ENCODE measurements at regions not wholly inside any gene's neighbourhood (a gene's known extent, or its start where the extent isn't known, plus 50 kb on each side); places are given as distances from the start of the nearest gene placed in this dataset.

- no peak for TF ChIP-seq POGZ (CRISPR knock-in tag; IDR thresholded peaks at IDR 0.05)
- no peak for TF ChIP-seq ETV6 (CRISPR knock-in tag; conservative IDR thresholded peaks at IDR 0.05)
- no peak for TF ChIP-seq RBM22 (optimal IDR thresholded peaks at IDR 0.05; ENCODE audit: low read length)
Observed at GRCh38 chr20:54320148-54320607, 112.3 kb downstream of the PFDN4 start (continued).

GRCh38 chr20:54321352-54322087 is 113.6 kb downstream of the PFDN4 start:
- FAIRE-seq, result no peak

More at GRCh38 chr20:54321352-54322087, 113.6 kb downstream of the PFDN4 start:
- TF ChIP-seq MAFK (conservative IDR thresholded peaks at IDR 0.05 in 1 of 2, IDR thresholded peaks at IDR 0.05 in 1 of 2; ENCODE audit: low read length in 2 of 2) (peak; percentile 32 to 66; a peak in 2 of 4 replicates), ATF7 (IDR thresholded peaks at IDR 0.05) (peak; percentile 62), ATF7 (CRISPR knock-in tag; IDR thresholded peaks at IDR 0.05) (no peak), SP1 (IDR thresholded peaks at IDR 0.05) (no peak), SP1 (CRISPR knock-in tag; IDR thresholded peaks at IDR 0.05) (no peak), MAFF (IDR thresholded peaks at IDR 0.05; ENCODE audit: low read depth, low read length) (0 out of 2 replicates have a peak, but pooled peaks have one; percentile 44), CHD4 (IDR thresholded peaks at IDR 0.05; ENCODE audit: borderline replicate concordance, low read length) (no peak), CREB1 (IDR thresholded peaks at IDR 0.05) (peak; percentile 76), CREB1 (CRISPR knock-in tag; IDR thresholded peaks at IDR 0.05) (no peak), ZNF710 (CRISPR knock-in tag; IDR thresholded peaks at IDR 0.05; ENCODE audit: borderline replicate concordance) (no peak), ZNF616 (CRISPR knock-in tag; IDR thresholded peaks at IDR 0.05; ENCODE audit: low read depth) (no peak)
- H3K27ac ChIP-seq (ENCODE audit: extremely low read length, insufficient read depth, low read length), result no peak overlapping the region
- no peaks in the 10 kb centered on the region for H3K79me2 ChIP-seq (ENCODE audit: insufficient read depth, low read length)
- H3K36me3 ChIP-seq (replicated peaks in 1 of 2; ENCODE audit: control insufficient read depth in 1 of 2, insufficient read depth in 2 of 2, low read length in 2 of 2), result no peaks in the 10 kb centered on the region
- H2AFZ ChIP-seq (ENCODE audit: low read length), result no peak overlapping the region
- no peak overlapping the region for H3K9ac ChIP-seq (ENCODE audit: insufficient read depth, low read depth, low read length)
- no peak for ATAC-seq
- H3K4me3 ChIP-seq (replicated peaks in 1 of 3; ENCODE audit: insufficient read depth in 1 of 3, low read depth in 2 of 3, low read length in 3 of 3), result no peak overlapping the region
- intact Hi-C loops (cut with micrococcal nuclease; ENCODE audit: unreplicated experiment) (no loop called here), in situ Hi-C loops (cut with HindIII; ENCODE audit: extremely low pct_ligation_motif_present, low pct_unique_long_range_greater_than_20kb) (no loop called here)
- ChIA-PET CTCF (ENCODE audit: low intra/inter-chr PET ratio, low total read pairs) (no interaction called here), POLR2A (no interaction called here)
- no peaks in the 10 kb centered on the region for H3K4me1 ChIP-seq (ENCODE audit: insufficient read depth, low read length)
- no peak overlapping the region for H3K4me2 ChIP-seq (ENCODE audit: low read depth, low read length)
- no peaks in the 10 kb centered on the region for H3K9me3 ChIP-seq (ENCODE audit: low read length)
- no peaks in the 10 kb centered on the region for H3K27me3 ChIP-seq (ENCODE audit: control insufficient read depth in 1 of 2, insufficient read depth in 2 of 2, low read length in 2 of 2)
- WGBS (ENCODE audit: low lambda C conversion rate), result 1% methylated on average over 3 of the region's 3 CpGs
- H4K20me1 ChIP-seq (ENCODE audit: insufficient read depth, low read length), result no peaks in the 10 kb centered on the region
- DNase-seq (ENCODE audit: low spot score), result no peak
- no TSS peak for BruUV-seq (replicated peaks)
